H1 (cell line): ENCODE measurements at regions not wholly inside any gene's neighbourhood (a gene's known extent, or its start where the extent isn't known, plus 50 kb on each side); places are given as distances from the start of the nearest gene placed in this dataset.

ENCODE experiments used
- NANOG ChIP-seq: IDR thresholded peaks from 2 replicates; pipeline ENCODE4 v1.6.1; 2011; ENCODE audit warnings: low read length, low read depth, mild to moderate bottlenecking, inconsistent platforms; ENCODE audit not compliant: insufficient read depth, poor library complexity, severe bottlenecking

DNA sequence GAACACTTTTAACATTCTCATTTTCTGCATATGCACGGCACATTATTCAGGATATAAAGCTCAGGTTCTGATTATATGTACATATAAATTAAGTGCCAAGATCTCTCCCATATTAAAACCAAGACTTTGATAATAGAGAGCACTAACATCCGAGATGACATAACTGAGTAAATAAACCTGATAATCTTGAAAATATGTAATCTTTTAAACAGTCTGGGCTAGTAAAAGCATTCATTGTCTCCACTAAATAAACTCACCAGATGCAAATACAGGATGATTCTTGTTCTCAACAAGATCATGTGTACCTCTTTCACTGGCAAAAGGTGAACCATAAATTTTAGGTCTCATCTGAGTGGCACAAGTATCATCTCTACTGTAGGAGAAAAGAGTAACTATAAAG lies 942.2 kb downstream of the TRAM1L1 start (continued):
- TF ChIP-seq NANOG: no peak
